GM21737 (cell line): ENCODE measurements at regions not wholly inside any gene's neighbourhood (a gene's known extent, or its start where the extent isn't known, plus 50 kb on each side); places are given as distances from the start of the nearest gene placed in this dataset.

Source experiments
- ATAC-seq: cut with Tn5 transposase; IDR thresholded peaks from one replicate; pipeline ENCODE4 v1.9.1; 2021; ENCODE audit warnings: mild to moderate bottlenecking, moderate library complexity; ENCODE audit not compliant: unreplicated experiment

DNA sequence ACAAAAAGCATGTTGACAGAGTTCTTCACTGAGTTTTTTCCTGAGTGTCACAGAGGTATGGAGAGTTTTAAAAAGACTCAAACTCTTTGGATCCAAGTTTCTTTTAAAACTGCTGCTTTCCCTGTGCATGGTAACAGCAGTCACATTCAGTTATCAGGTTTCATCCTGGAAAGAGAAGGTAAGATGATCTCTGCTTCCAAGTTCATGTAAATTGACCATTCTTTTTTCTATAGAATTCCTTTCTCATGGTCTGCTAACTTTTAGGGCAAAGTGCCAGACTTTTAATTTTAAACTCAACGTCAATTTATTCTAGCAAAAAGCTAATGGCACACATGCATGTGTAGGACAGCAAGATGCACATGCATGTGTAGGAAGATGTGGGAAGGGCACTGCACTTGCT is 52.5 kb upstream of the PRLR start:
- ATAC-seq, result no peak

DNA sequence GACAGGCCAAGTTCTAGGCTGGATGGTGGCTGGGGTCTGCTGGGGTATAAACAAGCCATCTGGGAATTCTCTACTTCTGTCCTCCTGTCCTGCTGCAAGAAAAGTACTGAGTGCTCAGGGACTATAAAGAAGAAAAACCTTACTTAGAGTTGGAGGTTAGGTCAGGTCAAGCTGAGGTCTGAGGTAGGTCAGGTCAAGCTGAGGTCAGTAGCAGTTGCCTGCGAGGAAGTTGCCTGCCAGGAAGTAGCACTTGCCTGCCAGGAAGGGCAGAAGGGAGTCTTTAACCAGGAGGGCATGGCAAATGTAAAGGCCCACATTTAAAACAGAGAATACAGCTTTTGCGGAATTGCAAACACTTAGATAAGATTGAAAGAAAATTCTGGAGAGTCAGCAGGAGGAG is 51.3 kb upstream of the PRLR start:
- no peak for ATAC-seq
